Loucy (cell line): ENCODE measurements at regions not wholly inside any gene's neighbourhood (a gene's known extent, or its start where the extent isn't known, plus 50 kb on each side); places are given as distances from the start of the nearest gene placed in this dataset.

ENCODE experiments used
- H2AFZ ChIP-seq: fragments of 200-600 bp; sonication (generic); 2 replicates; pipeline ENCODE4 v1.6.0; 2016; ENCODE audit warnings: antibody characterized with exemption, mild to moderate bottlenecking, low read length, moderate library complexity
- H3F3A ChIP-seq: fragments of 200-600 bp; 2 replicates; pipeline ENCODE4 v1.6.0; 2016; ENCODE audit warnings: antibody characterized with exemption, low read depth, mild to moderate bottlenecking
- H3K27me3 ChIP-seq: fragments of 200-600 bp; sonication (generic); 2 replicates; pipeline ENCODE4 v1.6.1; 2014; ENCODE audit warnings: low read length, mild to moderate bottlenecking; ENCODE audit not compliant: insufficient read depth, poor library complexity, severe bottlenecking
- H3K36me3 ChIP-seq: fragments of 200-600 bp; sonication (generic); 2 replicates; pipeline ENCODE4 v1.6.1; 2016; ENCODE audit warnings: low read length; ENCODE audit not compliant: insufficient read depth
- H3K4me1 ChIP-seq: fragments of 200-600 bp; sonication (generic); 2 replicates; pipeline ENCODE4 v1.5.1; 2014; ENCODE audit warnings: low read length, mild to moderate bottlenecking; ENCODE audit not compliant: insufficient read depth, poor library complexity, severe bottlenecking
- H3K4me2 ChIP-seq: fragments of 200-600 bp; sonication (generic); 2 replicates; pipeline ENCODE4 v1.6.0; 2014; ENCODE audit warnings: antibody characterized with exemption, low read length, low read depth, mild to moderate bottlenecking; ENCODE audit not compliant: poor library complexity, severe bottlenecking
- H3K4me3 ChIP-seq: fragments of 200-600 bp; sonication (generic); 2 replicates; pipeline ENCODE4 v1.5.1; 2014; ENCODE audit warnings: low read length, mild to moderate bottlenecking, mixed read lengths; ENCODE audit not compliant: poor library complexity, severe bottlenecking
- H3K79me2 ChIP-seq: fragments of 200-600 bp; sonication (generic); 2 replicates; pipeline ENCODE4 v1.6.1; 2014; ENCODE audit warnings: low read length; ENCODE audit not compliant: insufficient read depth
- H3K9ac ChIP-seq: fragments of 200-600 bp; sonication (generic); 2 replicates; pipeline ENCODE4 v1.6.0; 2014; ENCODE audit warnings: mild to moderate bottlenecking, low read depth, low read length, moderate library complexity; ENCODE audit not compliant: poor library complexity, severe bottlenecking
- H3K9me2 ChIP-seq: fragments of 200-600 bp; sonication (generic); replicated peaks from 2 replicates; pipeline ENCODE4 v1.6.1; 2016; ENCODE audit warnings: low read depth, low read length, mixed read lengths
- H3K9me3 ChIP-seq: fragments of 200-600 bp; sonication (generic); 2 replicates; pipeline ENCODE4 v1.6.1; 2014; ENCODE audit warnings: mild to moderate bottlenecking, antibody characterized with exemption, low read length, low read depth; ENCODE audit not compliant: insufficient read depth
- H4K20me1 ChIP-seq: fragments of 200-600 bp; sonication (generic); 2 replicates; pipeline ENCODE4 v1.6.0; 2014; ENCODE audit warnings: antibody characterized with exemption, low read length, mild to moderate bottlenecking; ENCODE audit not compliant: insufficient read depth, poor library complexity, severe bottlenecking
- EZH2phosphoT487 ChIP-seq: fragments of 200-600 bp; IDR thresholded peaks from 2 replicates; pipeline ENCODE4 v1.6.1; 2018; ENCODE audit warnings: antibody characterized with exemption, mild to moderate bottlenecking, moderate library complexity, borderline replicate concordance
- TF ChIP-seq, protein P1 (sequence below): fragments of 200-600 bp; sonication (generic); conservative IDR thresholded peaks from 2 replicates; pipeline ENCODE4 v1.5.1; 2014; ENCODE audit warnings: mild to moderate bottlenecking, antibody characterized with exemption, low read length

DNA sequence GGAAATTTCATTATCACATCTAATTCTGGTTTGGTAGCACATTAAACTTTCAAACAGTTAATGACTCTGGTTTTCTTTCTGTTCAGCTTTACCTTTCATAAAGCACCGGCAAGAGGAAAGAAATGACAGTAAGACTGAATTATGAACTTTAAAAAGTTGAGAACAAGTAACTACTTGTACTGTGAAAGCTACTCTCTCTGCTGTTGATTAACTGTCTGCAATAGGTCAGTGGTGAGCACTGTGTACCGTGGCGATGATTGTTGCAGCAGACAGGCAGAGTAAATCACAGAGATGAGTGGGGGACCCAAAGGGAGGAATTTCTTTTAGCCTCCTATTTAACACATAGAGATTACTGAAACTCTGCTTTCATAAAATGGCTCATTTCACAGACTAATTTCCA, 74.0 kb upstream of the MEF2C start:
- H3K9ac ChIP-seq: no peak overlapping the region
- H3K4me2 ChIP-seq: no peak overlapping the region
- no peaks in the 10 kb centered on the region for H3K9me2 ChIP-seq
- no peaks in the 10 kb centered on the region for H3K36me3 ChIP-seq
- H3F3A ChIP-seq: no peaks in the 10 kb centered on the region
- no peaks in the 10 kb centered on the region for H3K9me3 ChIP-seq
- TF ChIP-seq, protein P1, sequence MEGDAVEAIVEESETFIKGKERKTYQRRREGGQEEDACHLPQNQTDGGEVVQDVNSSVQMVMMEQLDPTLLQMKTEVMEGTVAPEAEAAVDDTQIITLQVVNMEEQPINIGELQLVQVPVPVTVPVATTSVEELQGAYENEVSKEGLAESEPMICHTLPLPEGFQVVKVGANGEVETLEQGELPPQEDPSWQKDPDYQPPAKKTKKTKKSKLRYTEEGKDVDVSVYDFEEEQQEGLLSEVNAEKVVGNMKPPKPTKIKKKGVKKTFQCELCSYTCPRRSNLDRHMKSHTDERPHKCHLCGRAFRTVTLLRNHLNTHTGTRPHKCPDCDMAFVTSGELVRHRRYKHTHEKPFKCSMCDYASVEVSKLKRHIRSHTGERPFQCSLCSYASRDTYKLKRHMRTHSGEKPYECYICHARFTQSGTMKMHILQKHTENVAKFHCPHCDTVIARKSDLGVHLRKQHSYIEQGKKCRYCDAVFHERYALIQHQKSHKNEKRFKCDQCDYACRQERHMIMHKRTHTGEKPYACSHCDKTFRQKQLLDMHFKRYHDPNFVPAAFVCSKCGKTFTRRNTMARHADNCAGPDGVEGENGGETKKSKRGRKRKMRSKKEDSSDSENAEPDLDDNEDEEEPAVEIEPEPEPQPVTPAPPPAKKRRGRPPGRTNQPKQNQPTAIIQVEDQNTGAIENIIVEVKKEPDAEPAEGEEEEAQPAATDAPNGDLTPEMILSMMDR: no peak
- no peak for TF ChIP-seq EZH2phosphoT487
- no peaks in the 10 kb centered on the region for H4K20me1 ChIP-seq
- H3K4me3 ChIP-seq: no peak overlapping the region
- H3K4me1 ChIP-seq: no peaks in the 10 kb centered on the region
- no peaks in the 10 kb centered on the region for H3K27me3 ChIP-seq
- no peaks in the 10 kb centered on the region for H3K79me2 ChIP-seq
- H2AFZ ChIP-seq: no peak overlapping the region

DNA sequence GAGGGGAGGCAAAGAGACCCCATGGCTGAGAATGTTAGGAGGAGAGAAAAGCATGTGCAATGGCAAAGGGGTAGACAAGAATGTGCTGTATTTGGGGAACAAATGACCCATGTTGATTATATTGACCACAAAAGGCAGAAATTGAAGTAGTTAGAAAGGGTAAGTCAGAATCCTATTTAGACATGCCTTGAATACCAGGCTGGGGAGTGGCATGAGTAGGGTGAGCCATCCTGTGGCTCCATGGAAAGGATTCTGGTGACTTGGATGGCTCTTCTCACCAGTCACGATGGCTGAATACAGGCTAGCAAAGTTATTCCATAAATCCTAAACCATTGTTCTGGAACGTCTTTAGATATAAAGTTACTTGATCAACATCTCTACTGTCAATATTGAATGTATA, 73.4 kb upstream of the MEF2C start:
- Histone ChIP-seq H3K36me3 (no peaks in the 10 kb centered on the region), H3K4me3 (no peak overlapping the region), H3K4me1 (no peaks in the 10 kb centered on the region), H2AFZ (no peak overlapping the region), H3F3A (no peaks in the 10 kb centered on the region), H3K79me2 (no peaks in the 10 kb centered on the region), H3K9me3 (no peaks in the 10 kb centered on the region), H3K4me2 (no peak overlapping the region), H3K27me3 (no peaks in the 10 kb centered on the region), H4K20me1 (no peaks in the 10 kb centered on the region), H3K9ac (no peak overlapping the region), H3K9me2 (no peaks in the 10 kb centered on the region)
- TF ChIP-seq EZH2phosphoT487: no peak
- TF ChIP-seq, protein P1: no peak

DNA sequence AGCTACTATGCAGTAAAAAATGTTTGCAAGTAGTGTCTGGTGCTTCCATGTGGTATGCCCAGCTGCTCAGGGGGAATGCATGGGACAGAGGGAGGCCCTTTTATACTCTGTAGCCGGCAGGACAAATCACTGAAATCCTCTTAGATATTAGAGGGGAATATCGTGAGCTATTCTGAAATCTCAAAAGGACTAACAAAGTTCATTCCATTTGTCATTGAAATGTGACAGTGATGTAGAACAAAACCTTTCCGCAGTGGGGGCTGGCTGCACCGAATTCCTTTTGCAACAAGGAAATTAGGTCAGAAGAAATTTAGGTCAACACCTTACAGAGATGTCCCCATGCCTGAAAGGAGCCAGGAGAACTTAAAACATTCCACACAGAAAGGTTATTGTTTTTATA, 72.4 kb upstream of the MEF2C start:
- Histone ChIP-seq H3K79me2 (no peaks in the 10 kb centered on the region), H3K4me2 (no peak overlapping the region), H2AFZ (no peak overlapping the region), H3K27me3 (no peaks in the 10 kb centered on the region), H3K4me3 (no peak overlapping the region), H4K20me1 (no peaks in the 10 kb centered on the region), H3K9ac (no peak overlapping the region), H3K4me1 (no peaks in the 10 kb centered on the region), H3K9me2 (no peaks in the 10 kb centered on the region), H3K9me3 (no peaks in the 10 kb centered on the region), H3K36me3 (no peaks in the 10 kb centered on the region), H3F3A (no peaks in the 10 kb centered on the region)
- TF ChIP-seq EZH2phosphoT487: no peak
- TF ChIP-seq, protein P1: no peak
